ENCODE measurements at regions not wholly inside any gene's neighbourhood (a gene's known extent, or its start where the extent isn't known, plus 50 kb on each side); places are given as distances from the start of the nearest gene placed in this dataset.

- H3K9me3 ChIP-seq (ENCODE audit: low read length): no peaks in the 10 kb centered on the region
- H3K36me3 ChIP-seq (ENCODE audit: insufficient read depth, low read length): no peaks in the 10 kb centered on the region
- H3K9me2 ChIP-seq (ENCODE audit: low read depth, low read length): no peaks in the 10 kb centered on the region
- H3F3A ChIP-seq (ENCODE audit: insufficient read depth, low read length): no peaks in the 10 kb centered on the region
- H3K27ac ChIP-seq (ENCODE audit: low read depth, low read length, poor library complexity, severe bottlenecking): no peak overlapping the region
- H3K79me2 ChIP-seq (ENCODE audit: insufficient read depth, low read length): no peaks in the 10 kb centered on the region
- H3K4me1 ChIP-seq (ENCODE audit: insufficient read depth, low read length, severe bottlenecking): no peaks in the 10 kb centered on the region
- H2AFZ ChIP-seq (ENCODE audit: low read length): no peak overlapping the region
- H4K20me1 ChIP-seq (ENCODE audit: insufficient read depth, low read length): no peaks in the 10 kb centered on the region
- no peak overlapping the region for H3K9ac ChIP-seq (ENCODE audit: low read length)
- H3K27me3 ChIP-seq (ENCODE audit: insufficient read depth, low read length): no peaks in the 10 kb centered on the region
- no peak overlapping the region for H3K4me2 ChIP-seq (ENCODE audit: low read length)
- TF ChIP-seq EZH2 (IDR thresholded peaks at IDR 0.05; ENCODE audit: borderline replicate concordance, low read length) (no peak), CTCF (IDR thresholded peaks at IDR 0.05; ENCODE audit: low read length) (no peak)
- H3K4me3 ChIP-seq (ENCODE audit: low read depth, low read length, poor library complexity, severe bottlenecking): no peak overlapping the region
Observed at GRCh38 chr2:133755480-133756300, 187.4 kb upstream of the NCKAP5 start.

GRCh38 chr2:133756833-133757232 is 188.6 kb upstream of the NCKAP5 start:
- H3K79me2 ChIP-seq (ENCODE audit: insufficient read depth, low read length): no peaks in the 10 kb centered on the region
- H3K9ac ChIP-seq (ENCODE audit: low read length): no peak overlapping the region
- TF ChIP-seq CTCF (IDR thresholded peaks at IDR 0.05; ENCODE audit: low read length) (no peak), EZH2 (IDR thresholded peaks at IDR 0.05; ENCODE audit: borderline replicate concordance, low read length) (no peak)
- H3K9me2 ChIP-seq (ENCODE audit: low read depth, low read length): no peaks in the 10 kb centered on the region
- H3F3A ChIP-seq (ENCODE audit: insufficient read depth, low read length): no peaks in the 10 kb centered on the region
- H3K9me3 ChIP-seq (ENCODE audit: low read length): no peaks in the 10 kb centered on the region
- H2AFZ ChIP-seq (ENCODE audit: low read length): no peak overlapping the region
- H3K27ac ChIP-seq (ENCODE audit: low read depth, low read length, poor library complexity, severe bottlenecking): no peak overlapping the region
- no peak overlapping the region for H3K4me2 ChIP-seq (ENCODE audit: low read length)
- no peak overlapping the region for H3K4me3 ChIP-seq (ENCODE audit: low read depth, low read length, poor library complexity, severe bottlenecking)
- H3K27me3 ChIP-seq (ENCODE audit: insufficient read depth, low read length): no peaks in the 10 kb centered on the region
- no peaks in the 10 kb centered on the region for H3K4me1 ChIP-seq (ENCODE audit: insufficient read depth, low read length, severe bottlenecking)
- H3K36me3 ChIP-seq (ENCODE audit: insufficient read depth, low read length): no peaks in the 10 kb centered on the region
- H4K20me1 ChIP-seq (ENCODE audit: insufficient read depth, low read length): no peaks in the 10 kb centered on the region

GRCh38 chr2:133760376-133760775 is 192.1 kb upstream of the NCKAP5 start:
- Histone ChIP-seq H3K4me1 (ENCODE audit: insufficient read depth, low read length, severe bottlenecking) (no peaks in the 10 kb centered on the region), H3K9ac (ENCODE audit: low read length) (no peak overlapping the region), H2AFZ (ENCODE audit: low read length) (no peak overlapping the region), H3K4me2 (ENCODE audit: low read length) (no peak overlapping the region), H3K36me3 (ENCODE audit: insufficient read depth, low read length) (no peaks in the 10 kb centered on the region), H3K9me2 (ENCODE audit: low read depth, low read length) (no peaks in the 10 kb centered on the region), H3K79me2 (ENCODE audit: insufficient read depth, low read length) (no peaks in the 10 kb centered on the region), H3K4me3 (ENCODE audit: low read depth, low read length, poor library complexity, severe bottlenecking) (no peak overlapping the region), H3K27me3 (ENCODE audit: insufficient read depth, low read length) (no peaks in the 10 kb centered on the region), H3K9me3 (ENCODE audit: low read length) (no peaks in the 10 kb centered on the region), H4K20me1 (ENCODE audit: insufficient read depth, low read length) (no peaks in the 10 kb centered on the region), H3K27ac (ENCODE audit: low read depth, low read length, poor library complexity, severe bottlenecking) (no peak overlapping the region), H3F3A (ENCODE audit: insufficient read depth, low read length) (no peaks in the 10 kb centered on the region)
- TF ChIP-seq CTCF (IDR thresholded peaks at IDR 0.05; ENCODE audit: low read length) (no peak), EZH2 (IDR thresholded peaks at IDR 0.05; ENCODE audit: borderline replicate concordance, low read length) (no peak)
